ENCODE measurements at regions not wholly inside any gene's neighbourhood (a gene's known extent, or its start where the extent isn't known, plus 50 kb on each side); places are given as distances from the start of the nearest gene placed in this dataset.

DNA sequence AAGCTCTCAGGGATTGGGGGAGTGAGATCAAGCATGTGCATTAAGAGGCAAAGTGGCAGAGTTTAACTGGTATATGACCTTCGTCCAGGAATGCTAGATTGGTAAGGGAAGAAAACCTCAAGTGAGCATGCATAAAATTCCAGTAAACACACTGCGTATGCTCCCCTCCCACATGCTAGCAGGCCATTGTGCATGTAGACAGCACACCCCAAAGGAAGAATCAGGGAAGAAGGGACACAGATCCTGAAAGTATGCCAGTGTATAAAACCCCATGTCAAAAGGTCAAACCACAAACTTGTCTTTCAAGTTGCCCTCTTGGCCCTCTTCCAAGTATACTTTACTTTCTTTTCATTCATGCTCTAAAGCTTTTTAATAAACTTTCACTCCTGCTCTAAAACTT lies 405.2 kb upstream of the CNKSR2 start:
- intact Hi-C loops (cut with DNase I; ENCODE audit: low total_unique reads): no loop called here
- WGBS, 5 donors: 57 to 88% (median 71%) methylated on average over 2 of the region's 2 CpGs
- Histone ChIP-seq H3K4me3 (no peak overlapping the region), H3K4me1 (no peaks in the 10 kb centered on the region), H3K36me3 (no peaks in the 10 kb centered on the region), H3K9me3 (peaks cover 0 to under 1% (median 0%) of the 10 kb centered on the region in 8 donors), H3K27me3 (replicated peaks in 1 of 7) (no peaks in the 10 kb centered on the region), H3K27ac (no peak overlapping the region)
- DNase-seq: no peak
- TF ChIP-seq CTCF (IDR thresholded peaks at IDR 0.05 in 8 of 11, conservative IDR thresholded peaks at IDR 0.05 in 3 of 11) (no peak), POLR2A (IDR thresholded peaks at IDR 0.05) (no peak), POLR2AphosphoS5 (IDR thresholded peaks at IDR 0.05) (no peak)

DNA sequence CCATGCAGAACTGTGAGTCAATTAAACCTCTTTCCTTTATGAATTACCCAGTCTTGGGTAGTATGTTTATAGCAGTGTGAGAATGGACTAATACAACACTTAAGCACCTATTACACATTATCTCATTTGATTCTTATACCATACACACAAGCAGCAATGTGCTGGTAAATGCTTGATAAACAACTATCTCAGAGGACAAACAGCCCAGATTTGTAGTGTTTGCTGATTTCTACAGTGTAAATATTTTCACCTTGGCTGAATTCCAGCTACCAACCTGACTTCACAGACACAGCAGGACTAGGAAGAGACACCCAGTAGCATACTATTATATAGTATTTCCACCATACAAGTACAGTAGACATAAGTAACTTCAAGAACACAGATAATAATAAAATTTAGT lies 406.5 kb upstream of the CNKSR2 start:
- Histone ChIP-seq H3K9me3 (peaks cover 0 to 5% (median 0%) of the 10 kb centered on the region in 8 donors), H3K4me3 (no peak overlapping the region), H3K36me3 (no peaks in the 10 kb centered on the region), H3K27me3 (replicated peaks in 1 of 7) (no peaks in the 10 kb centered on the region), H3K27ac (no peak overlapping the region), H3K4me1 (no peaks in the 10 kb centered on the region)
- intact Hi-C loops (cut with DNase I; ENCODE audit: low total_unique reads): no loop called here
- TF ChIP-seq POLR2AphosphoS5 (IDR thresholded peaks at IDR 0.05) (no peak), POLR2A (IDR thresholded peaks at IDR 0.05) (no peak), CTCF (IDR thresholded peaks at IDR 0.05 in 8 of 11, conservative IDR thresholded peaks at IDR 0.05 in 3 of 11) (no peak)
- no peak for DNase-seq

DNA sequence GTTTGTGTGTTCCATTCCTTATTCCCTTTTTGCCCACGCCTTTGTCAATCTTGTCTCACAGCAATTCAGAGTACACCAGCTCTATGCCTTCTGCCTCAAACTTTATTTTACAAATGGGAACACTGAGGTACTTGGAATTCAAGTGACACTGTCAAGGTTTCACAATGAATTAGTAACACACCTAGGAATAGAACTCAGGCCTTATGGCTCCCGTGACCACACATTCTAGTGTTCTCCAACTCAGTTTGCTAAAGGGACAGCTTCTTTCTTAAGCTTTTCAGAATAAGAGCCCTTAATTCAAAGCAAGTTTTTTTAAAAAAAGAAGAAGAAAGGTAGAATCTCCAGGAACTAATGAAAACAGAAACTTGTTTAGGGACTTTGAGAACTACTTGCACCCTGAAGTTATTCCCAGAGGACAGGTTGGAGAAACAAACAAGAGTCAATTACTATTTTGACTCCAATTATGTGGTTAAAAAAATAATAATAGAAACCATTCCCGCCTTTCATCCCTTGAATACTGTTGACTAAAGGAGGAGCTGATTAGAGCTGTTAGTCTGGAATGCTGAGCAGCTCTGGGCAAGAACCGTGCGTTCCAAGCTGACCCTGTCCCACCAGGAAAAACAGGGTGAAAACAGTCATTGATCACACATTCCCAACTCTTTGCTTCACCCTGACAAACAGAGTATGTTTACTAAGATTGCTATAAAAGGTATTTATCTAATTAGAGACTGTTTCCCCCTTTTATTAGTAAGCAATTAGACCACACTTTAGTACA lies 408.8 kb upstream of the CNKSR2 start:
- no peaks in the 10 kb centered on the region for H3K36me3 ChIP-seq
- intact Hi-C loops (cut with DNase I; ENCODE audit: low total_unique reads): no loop called here
- no peak for DNase-seq
- H3K27me3 ChIP-seq (replicated peaks in 1 of 7): no peaks in the 10 kb centered on the region
- TF ChIP-seq POLR2A (IDR thresholded peaks at IDR 0.05): no peak
- no peak overlapping the region for H3K4me3 ChIP-seq
- peaks cover 0 to 5% (median 0%) of the 10 kb centered on the region in 8 donors for H3K9me3 ChIP-seq
- H3K27ac ChIP-seq: no peak overlapping the region
- WGBS, 5 donors: 54 to 66% (median 61%) methylated on average over 5 of the region's 5 CpGs
- H3K4me1 ChIP-seq: no peaks in the 10 kb centered on the region

GRCh38 chrX:20954014-20954413 lies 420.2 kb upstream of the CNKSR2 start:
- H3K36me3 ChIP-seq: no peaks in the 10 kb centered on the region
- no peaks in the 10 kb centered on the region for H3K9me3 ChIP-seq
- no peak overlapping the region for H3K27ac ChIP-seq
- TF ChIP-seq POLR2A (IDR thresholded peaks at IDR 0.05): no peak
- no peak for TF ChIP-seq POLR2AphosphoS5 (IDR thresholded peaks at IDR 0.05)
- TF ChIP-seq CTCF (IDR thresholded peaks at IDR 0.05 in 8 of 11, conservative IDR thresholded peaks at IDR 0.05 in 3 of 11): no peak
- WGBS, 5 donors: 64 to 91% (median 88%) methylated on average over 3 of the region's 3 CpGs
- no peak for DNase-seq
- no peaks in the 10 kb centered on the region for H3K4me1 ChIP-seq
- intact Hi-C loops (cut with DNase I; ENCODE audit: low total_unique reads): no loop called here
- no peaks in the 10 kb centered on the region for H3K27me3 ChIP-seq (replicated peaks in 1 of 7)
- no peak overlapping the region for H3K4me3 ChIP-seq

Data from spleen (tissue), 11 donors.